IMR-90 (cell line): ENCODE measurements at regions not wholly inside any gene's neighbourhood (a gene's known extent, or its start where the extent isn't known, plus 50 kb on each side); places are given as distances from the start of the nearest gene placed in this dataset.

Experiments used
- BHLHE40 ChIP-seq: fragments of 150-350 bp; IDR thresholded peaks from 2 replicates; pipeline ENCODE4 v1.6.1; 2016; ENCODE audit warnings: mild to moderate bottlenecking, low read depth, low read length
- CEBPB ChIP-seq: IDR thresholded peaks from 2 replicates; pipeline ENCODE4 v1.6.1; 2012; ENCODE audit warnings: low read depth, low read length, improper control_type of control experiment
- CHD1 ChIP-seq: IDR thresholded peaks from 2 replicates; pipeline ENCODE4 v1.6.1; 2012; ENCODE audit warnings: low read depth, low read length, improper control_type of control experiment
- CTCF ChIP-seq: conservative IDR thresholded peaks from 2 replicates; pipeline ENCODE4 v1.5.1; 2012; ENCODE audit warnings: mild to moderate bottlenecking, low read depth, low read length, improper control_type of control experiment
- ELK1 ChIP-seq: fragments of 150-350 bp; IDR thresholded peaks from 2 replicates; pipeline ENCODE4 v1.6.1; 2016; ENCODE audit warnings: low read depth, mild to moderate bottlenecking, low read length, moderate library complexity, borderline replicate concordance
- MAFK ChIP-seq: IDR thresholded peaks from 2 replicates; pipeline ENCODE4 v1.6.1; 2012; ENCODE audit warnings: low read depth, low read length, improper control_type of control experiment
- MAZ ChIP-seq: IDR thresholded peaks from 2 replicates; pipeline ENCODE4 v1.6.1; 2012; ENCODE audit warnings: low read depth, mild to moderate bottlenecking, low read length, improper control_type of control experiment, moderate library complexity, borderline replicate concordance
- MXI1 ChIP-seq: IDR thresholded peaks from 2 replicates; pipeline ENCODE4 v1.6.1; 2012; ENCODE audit warnings: low read depth, mild to moderate bottlenecking, low read length, moderate library complexity, borderline replicate concordance
- POLR2A ChIP-seq: IDR thresholded peaks from 2 replicates; pipeline ENCODE4 v1.6.1; 2012; ENCODE audit warnings: mild to moderate bottlenecking, low read depth, low read length
- RAD21 ChIP-seq: IDR thresholded peaks from 2 replicates; pipeline ENCODE4 v1.6.1; 2012; ENCODE audit warnings: low read length, improper control_type of control experiment
- SMC3 ChIP-seq: fragments of 150-350 bp; IDR thresholded peaks from 2 replicates; pipeline ENCODE4 v1.6.1; 2016; ENCODE audit warnings: low read depth, mild to moderate bottlenecking, antibody characterized with exemption, low read length, moderate library complexity
- USF2 ChIP-seq: fragments of 150-350 bp; IDR thresholded peaks from 2 replicates; pipeline ENCODE4 v1.6.1; 2017; ENCODE audit warnings: mild to moderate bottlenecking, antibody characterized with exemption, low read length, low read depth

- TF ChIP-seq CTCF (no peak), RAD21 (no peak), SMC3 (no peak), USF2 (no peak), MAZ (no peak), BHLHE40 (no peak), POLR2A (no peak), MAFK (no peak), CHD1 (no peak), MXI1 (no peak), CEBPB (no peak), ELK1 (no peak)
These were observed 261.4 kb downstream of the CTH start for GRCh38 chr1:70672442-70672888.
